GM12891 (cell line): ENCODE measurements at regions not wholly inside any gene's neighbourhood (a gene's known extent, or its start where the extent isn't known, plus 50 kb on each side); places are given as distances from the start of the nearest gene placed in this dataset.

Experiments used
- POLR2A ChIP-seq: IDR thresholded peaks from 2 replicates; pipeline ENCODE4 v1.6.1; 2011; ENCODE audit warnings: low read depth, low read length, control low read depth
- POLR2AphosphoS5 ChIP-seq: IDR thresholded peaks from 2 replicates; pipeline ENCODE4 v1.6.1; 2011; ENCODE audit warnings: low read depth, low read length, control low read depth
- TAF1 ChIP-seq: IDR thresholded peaks from 2 replicates; pipeline ENCODE4 v1.6.1; 2011; ENCODE audit warnings: low read depth, low read length, control low read depth

GRCh38 chr4:156638925-156639605 is 332.5 kb downstream of the PDGFC start:
- TF ChIP-seq POLR2A: no peak
- TF ChIP-seq POLR2AphosphoS5: no peak
- TF ChIP-seq TAF1: no peak
